22Rv1 (cell line): ENCODE measurements at regions not wholly inside any gene's neighbourhood (a gene's known extent, or its start where the extent isn't known, plus 50 kb on each side); places are given as distances from the start of the nearest gene placed in this dataset.

Experiments used
- H3K27ac ChIP-seq: fragments of 450-650 bp; 2 replicates; pipeline ENCODE4 v1.5.1; 2017
- ZFX ChIP-seq: fragments of 450-650 bp; IDR thresholded peaks from 2 replicates; pipeline ENCODE4 v1.6.1; 2017; ENCODE audit warnings: antibody characterized with exemption, borderline replicate concordance
- TF ChIP-seq, protein P1 (sequence below): fragments of 450-650 bp; IDR thresholded peaks from 2 replicates; pipeline ENCODE4 v1.5.1; 2017; ENCODE audit warnings: mild to moderate bottlenecking

- TF ChIP-seq, protein P1, sequence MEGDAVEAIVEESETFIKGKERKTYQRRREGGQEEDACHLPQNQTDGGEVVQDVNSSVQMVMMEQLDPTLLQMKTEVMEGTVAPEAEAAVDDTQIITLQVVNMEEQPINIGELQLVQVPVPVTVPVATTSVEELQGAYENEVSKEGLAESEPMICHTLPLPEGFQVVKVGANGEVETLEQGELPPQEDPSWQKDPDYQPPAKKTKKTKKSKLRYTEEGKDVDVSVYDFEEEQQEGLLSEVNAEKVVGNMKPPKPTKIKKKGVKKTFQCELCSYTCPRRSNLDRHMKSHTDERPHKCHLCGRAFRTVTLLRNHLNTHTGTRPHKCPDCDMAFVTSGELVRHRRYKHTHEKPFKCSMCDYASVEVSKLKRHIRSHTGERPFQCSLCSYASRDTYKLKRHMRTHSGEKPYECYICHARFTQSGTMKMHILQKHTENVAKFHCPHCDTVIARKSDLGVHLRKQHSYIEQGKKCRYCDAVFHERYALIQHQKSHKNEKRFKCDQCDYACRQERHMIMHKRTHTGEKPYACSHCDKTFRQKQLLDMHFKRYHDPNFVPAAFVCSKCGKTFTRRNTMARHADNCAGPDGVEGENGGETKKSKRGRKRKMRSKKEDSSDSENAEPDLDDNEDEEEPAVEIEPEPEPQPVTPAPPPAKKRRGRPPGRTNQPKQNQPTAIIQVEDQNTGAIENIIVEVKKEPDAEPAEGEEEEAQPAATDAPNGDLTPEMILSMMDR, result no peak
- TF ChIP-seq ZFX, result no peak
- no peak overlapping the region for H3K27ac ChIP-seq
Observed at GRCh38 chr10:29005988-29006387, 282.9 kb upstream of the LYZL1 start.

DNA sequence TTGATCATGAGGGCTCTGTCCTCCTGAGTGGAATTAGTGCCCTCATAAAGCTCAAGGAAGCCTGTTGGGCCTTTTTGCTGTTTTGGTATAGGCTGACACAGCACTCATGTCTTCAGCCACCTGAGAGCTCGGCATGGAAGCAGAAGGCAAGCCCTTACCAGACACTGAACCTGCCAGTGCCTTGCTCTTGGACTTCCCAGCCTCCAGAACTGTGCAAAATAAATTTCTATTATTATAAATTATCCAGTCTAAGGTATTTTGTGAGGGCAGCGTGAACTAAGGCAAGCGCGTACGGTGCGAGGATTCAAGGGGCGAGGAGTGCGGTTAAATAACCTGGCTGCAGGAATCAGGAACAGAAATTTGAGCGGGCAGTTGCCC, 281.5 kb upstream of the LYZL1 start:
- TF ChIP-seq, protein P1, result no peak
- H3K27ac ChIP-seq, result no peak overlapping the region

- no peak for TF ChIP-seq ZFX
- TF ChIP-seq, protein P1, result no peak
- H3K27ac ChIP-seq, result no peak overlapping the region
Observed at GRCh38 chr10:29007748-29008610, 280.9 kb upstream of the LYZL1 start.

- TF ChIP-seq ZFX, result no peak
- TF ChIP-seq, protein P1, result no peak
- no peak overlapping the region for H3K27ac ChIP-seq
Observed at GRCh38 chr10:29009464-29009863, 279.4 kb upstream of the LYZL1 start.

DNA sequence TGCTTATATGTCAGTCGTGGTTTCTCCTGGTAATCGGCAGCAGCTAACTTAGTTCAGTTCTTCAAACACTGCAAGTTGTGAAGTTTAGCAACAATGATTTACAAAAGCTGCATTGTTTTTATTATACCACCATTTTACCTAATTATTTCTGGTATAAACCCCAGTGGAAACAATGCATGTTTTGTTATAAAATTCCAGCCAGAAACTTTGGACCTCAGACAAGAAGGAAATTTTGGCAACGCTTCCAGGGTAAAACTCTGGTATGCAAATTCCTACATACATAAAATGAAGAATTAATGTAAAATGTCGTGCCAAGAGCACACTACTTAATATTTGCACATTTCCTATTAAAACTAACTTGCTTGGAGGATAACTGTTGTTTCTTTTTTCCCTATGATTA, 277.4 kb upstream of the LYZL1 start:
- H3K27ac ChIP-seq, result no peak overlapping the region
- TF ChIP-seq, protein P1, result no peak
- no peak for TF ChIP-seq ZFX

DNA sequence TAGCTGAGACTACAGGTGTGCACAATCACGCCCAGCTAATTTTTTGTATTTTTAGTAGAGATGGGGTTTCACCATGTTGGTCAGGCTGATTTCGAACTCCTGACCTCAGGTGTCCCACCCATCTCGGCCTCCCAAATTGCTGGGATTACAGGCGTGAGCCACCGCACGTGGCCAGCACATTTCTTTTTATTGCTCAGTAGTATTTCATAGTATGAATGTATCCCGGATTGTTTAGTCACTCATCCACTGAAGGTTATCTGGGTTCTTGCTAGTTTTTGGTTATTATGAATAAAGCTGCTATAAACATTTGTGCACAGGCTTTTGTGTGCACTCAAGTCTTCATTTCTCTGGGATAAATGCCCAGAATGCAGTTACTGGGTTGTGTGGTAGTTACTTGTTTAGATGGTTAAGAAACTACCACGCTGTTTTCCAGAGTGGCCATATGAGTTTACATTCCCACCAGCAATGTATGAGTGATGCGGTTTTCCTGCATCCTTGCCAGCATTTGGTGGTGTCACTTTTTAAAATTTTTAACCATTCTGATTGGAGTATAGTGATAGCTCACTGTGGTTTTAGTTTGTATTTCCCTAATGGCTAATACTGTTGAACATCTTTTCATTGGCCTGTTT, 275.8 kb upstream of the LYZL1 start:
- no peak for TF ChIP-seq ZFX
- TF ChIP-seq, protein P1, result no peak
- H3K27ac ChIP-seq, result no peak overlapping the region

GRCh38 chr10:29021591-29021990, 267.3 kb upstream of the LYZL1 start:
- H3K27ac ChIP-seq, result no peak overlapping the region
- TF ChIP-seq, protein P1, result no peak
- no peak for TF ChIP-seq ZFX
